GM12878 (cell line): ENCODE measurements at regions not wholly inside any gene's neighbourhood (a gene's known extent, or its start where the extent isn't known, plus 50 kb on each side); places are given as distances from the start of the nearest gene placed in this dataset.

Experiments used
- ATAC-seq: fragments of 200-7000 bp; cut with Tn5 transposase; 3 replicates; pipeline ENCODE4 v1.9.1; 2020; ENCODE audit warnings: mild to moderate bottlenecking, moderate library complexity
- BruUV-seq: library from RNA; stranded (reverse); fragments of 400-500 nt; replicated peaks from 2 replicates; lab custom pipeline; 2021; lab: Mats Ljungman, UMichigan
- CTCF ChIA-PET: fragments of 300-600 bp; sonication (Branson Sonifier 250); formaldehyde crosslinking; extraction: SDS; loops from one replicate; lab custom pipeline; 2021; ENCODE audit warnings: inconsistent platforms; lab: Yijun Ruan, JAX
- POLR2A ChIA-PET: fragments of 350-600 bp; formaldehyde crosslinking; extraction: SDS; loops from one replicate; lab custom pipeline; 2021; ENCODE audit warnings: inconsistent platforms; lab: Charles Lee
- RAD21 ChIA-PET: fragments of 300-600 bp; sonication (Branson Sonifier 250); formaldehyde crosslinking; loops from one replicate; lab custom pipeline; 2023; ENCODE audit warnings: antibody characterized with exemption; ENCODE audit not compliant: unreplicated experiment; lab: Charles Lee
- SMC1A ChIA-PET: fragments of 300-600 bp; sonication (Branson Sonifier 250); formaldehyde crosslinking; loops from one replicate; lab custom pipeline; 2023; ENCODE audit not compliant: unreplicated experiment, uncharacterized antibody; lab: Charles Lee
- DNase-seq: peaks from one replicate; pipeline ENCODE4 v3.0.0-alpha.2; 2011; ENCODE audit warnings: low read depth, low spot score
- FAIRE-seq: peaks from 3 replicates; lab custom pipeline; 2011; peaks lifted over from hg19 to GRCh38; lab: Jason Lieb, UNC
- H2AFZ ChIP-seq: 2 replicates; pipeline ENCODE4 v1.6.0; 2011; ENCODE audit warnings: low read depth, low read length, control low read depth; ENCODE audit not compliant: control insufficient read depth
- H3K27ac ChIP-seq: 2 replicates; pipeline ENCODE4 v1.5.1; 2011; ENCODE audit warnings: control low read depth; ENCODE audit not compliant: control insufficient read depth, insufficient read depth
- H3K27me3 ChIP-seq, 2 experiments: replicated peaks in 1 of 2; 2 replicates each; pipeline versions ENCODE4 v1.6.0 to v1.6.1; 2011; ENCODE audit warnings: low read length in 1 of 2; ENCODE audit not compliant: control insufficient read depth in 2 of 2, insufficient read depth in 2 of 2
- H3K36me3 ChIP-seq, 2 experiments: 2 replicates each; pipeline ENCODE4 v1.5.1; 2011; ENCODE audit warnings: low read length in 1 of 2; ENCODE audit not compliant: control insufficient read depth in 2 of 2, insufficient read depth in 2 of 2
- H3K4me1 ChIP-seq: 2 replicates; pipeline ENCODE4 v1.6.1; 2011; ENCODE audit warnings: mild to moderate bottlenecking, low read length, moderate library complexity, mixed read lengths; ENCODE audit not compliant: control insufficient read depth, insufficient read depth
- H3K4me2 ChIP-seq: 2 replicates; pipeline ENCODE4 v1.6.0; 2011; ENCODE audit warnings: control low read depth; ENCODE audit not compliant: control insufficient read depth, insufficient read depth
- H3K4me3 ChIP-seq: fragments of 200-600 bp; sonication (generic); 2 replicates; pipeline ENCODE4 v1.5.1; 2016
- H3K79me2 ChIP-seq: 2 replicates; pipeline ENCODE4 v1.6.0; 2011; ENCODE audit warnings: low read length; ENCODE audit not compliant: control insufficient read depth, insufficient read depth
- H3K9ac ChIP-seq: 2 replicates; pipeline ENCODE4 v1.8.0; 2011; ENCODE audit warnings: low read length, control low read depth, mixed read lengths; ENCODE audit not compliant: control insufficient read depth, insufficient read depth
- H3K9me3 ChIP-seq: replicated peaks from 3 replicates; pipeline ENCODE4 v1.5.1; 2011; ENCODE audit warnings: mild to moderate bottlenecking, low read length; ENCODE audit not compliant: control insufficient read depth, insufficient read depth
- H4K20me1 ChIP-seq: 2 replicates; pipeline ENCODE4 v1.6.0; 2011; ENCODE audit not compliant: control insufficient read depth, insufficient read depth
- E4F1 ChIP-seq: fragments of 450-650 bp; IDR thresholded peaks from 2 replicates; pipeline ENCODE4 v1.6.1; 2018; ENCODE audit warnings: borderline replicate concordance, mild to moderate bottlenecking; ENCODE audit not compliant: partially characterized antibody
- HDAC6 ChIP-seq: fragments of 200-600 bp; sonication (generic); IDR thresholded peaks from one replicate; pipeline ENCODE4 v1.8.0; 2017; ENCODE audit warnings: antibody characterized with exemption; ENCODE audit not compliant: unreplicated experiment
- POLR2AphosphoS2 ChIP-seq: IDR thresholded peaks from 2 replicates; pipeline ENCODE4 v1.6.1; 2011; ENCODE audit warnings: low read depth, mild to moderate bottlenecking, low read length, improper control_type of control experiment, moderate library complexity
- SMAD1 ChIP-seq: fragments of 450-650 bp; IDR thresholded peaks from 2 replicates; pipeline ENCODE4 v1.6.1; 2018; ENCODE audit warnings: mild to moderate bottlenecking, low read depth; ENCODE audit not compliant: partially characterized antibody
- ZNF207 ChIP-seq: fragments of 450-650 bp; IDR thresholded peaks from 2 replicates; pipeline ENCODE4 v1.6.1; 2014; ENCODE audit warnings: antibody characterized with exemption, mild to moderate bottlenecking, borderline replicate concordance
- ZNF592 ChIP-seq: fragments of 450-650 bp; IDR thresholded peaks from 2 replicates; pipeline ENCODE4 v1.6.1; 2017; ENCODE audit warnings: mild to moderate bottlenecking, moderate library complexity
- WGBS: methylation state at CpG from one replicate; pipeline ENCODE4 v1.1.6; 2016; ENCODE audit warnings: low lambda C conversion rate; ENCODE audit not compliant: insufficient replicate concordance, insufficient coverage; ENCODE audit errors: missing lambda C conversion rate; 5-methylcytosine and 5-hydroxymethylcytosine counted together
- in situ Hi-C: fragments of 300-500 bp; cut with MboI; formaldehyde crosslinking; loops from 9 replicates; pipeline ENCODE4 v1.14.3; 2018; ENCODE audit warnings: mixed read lengths
- intact Hi-C: fragments of 100-400 bp; cut with micrococcal nuclease; formaldehyde crosslinking; loops from one replicate; pipeline ENCODE4 v1.14.2; 2022; ENCODE audit not compliant: unreplicated experiment
- TF ChIP-seq, protein P1 (sequence below): fragments of 150-350 bp; IDR thresholded peaks from 2 replicates; pipeline ENCODE4 v1.6.1; 2016; ENCODE audit warnings: low read depth, low read length

- H3K79me2 ChIP-seq, result no peaks in the 10 kb centered on the region
- POLR2A ChIA-PET, result no interaction called here
- H4K20me1 ChIP-seq, result no peaks in the 10 kb centered on the region
- no peak overlapping the region for H2AFZ ChIP-seq
- BruUV-seq, result no TSS peak
- no peaks in the 10 kb centered on the region for H3K27me3 ChIP-seq
- no peaks in the 10 kb centered on the region for H3K36me3 ChIP-seq
- 65% methylated on average over 4 of the region's 13 CpGs for WGBS
- intact Hi-C loops, result no loop called here
- no peaks in the 10 kb centered on the region for H3K9me3 ChIP-seq
- no peak overlapping the region for H3K9ac ChIP-seq
- H3K4me2 ChIP-seq, result no peak overlapping the region
- no peak for DNase-seq
- no peak overlapping the region for H3K27ac ChIP-seq
- FAIRE-seq, result no peak
- no peaks in the 10 kb centered on the region for H3K4me1 ChIP-seq
- SMC1A ChIA-PET, result no interaction called here
- RAD21 ChIA-PET, result no interaction called here
- H3K4me3 ChIP-seq, result no peak overlapping the region
- CTCF ChIA-PET, result no interaction called here
- in situ Hi-C loops, result no loop called here
- no peak for ATAC-seq
- TF ChIP-seq E4F1 (no peak), SMAD1 (no peak), HDAC6 (no peak)
These were observed 92.7 kb downstream of the ZNF737 start for GRCh38 chr19:20472854-20473253.

- no peak overlapping the region for H2AFZ ChIP-seq
- WGBS, result 6% methylated on average over 4 of the region's 4 CpGs
- no peak overlapping the region for H3K27ac ChIP-seq
- ChIA-PET RAD21 (no interaction called here), SMC1A (no interaction called here), POLR2A (no interaction called here), CTCF (no interaction called here)
- H3K4me2 ChIP-seq, result no peak overlapping the region
- no peaks in the 10 kb centered on the region for H3K4me1 ChIP-seq
- no peaks in the 10 kb centered on the region for H3K27me3 ChIP-seq
- intact Hi-C loops, result no loop called here
- DNase-seq (no peak), FAIRE-seq (no peak), ATAC-seq (no peak)
- in situ Hi-C loops, result no loop called here
- no peaks in the 10 kb centered on the region for H4K20me1 ChIP-seq
- no peak overlapping the region for H3K9ac ChIP-seq
- no peak overlapping the region for H3K4me3 ChIP-seq
- BruUV-seq, result no TSS peak
- H3K9me3 ChIP-seq, result no peaks in the 10 kb centered on the region
- H3K79me2 ChIP-seq, result no peaks in the 10 kb centered on the region
- H3K36me3 ChIP-seq, result no peaks in the 10 kb centered on the region
- no peak for TF ChIP-seq HDAC6
- no peak for TF ChIP-seq ZNF207
- TF ChIP-seq ZNF592, result no peak
- TF ChIP-seq POLR2AphosphoS2, result no peak
- TF ChIP-seq, protein P1, sequence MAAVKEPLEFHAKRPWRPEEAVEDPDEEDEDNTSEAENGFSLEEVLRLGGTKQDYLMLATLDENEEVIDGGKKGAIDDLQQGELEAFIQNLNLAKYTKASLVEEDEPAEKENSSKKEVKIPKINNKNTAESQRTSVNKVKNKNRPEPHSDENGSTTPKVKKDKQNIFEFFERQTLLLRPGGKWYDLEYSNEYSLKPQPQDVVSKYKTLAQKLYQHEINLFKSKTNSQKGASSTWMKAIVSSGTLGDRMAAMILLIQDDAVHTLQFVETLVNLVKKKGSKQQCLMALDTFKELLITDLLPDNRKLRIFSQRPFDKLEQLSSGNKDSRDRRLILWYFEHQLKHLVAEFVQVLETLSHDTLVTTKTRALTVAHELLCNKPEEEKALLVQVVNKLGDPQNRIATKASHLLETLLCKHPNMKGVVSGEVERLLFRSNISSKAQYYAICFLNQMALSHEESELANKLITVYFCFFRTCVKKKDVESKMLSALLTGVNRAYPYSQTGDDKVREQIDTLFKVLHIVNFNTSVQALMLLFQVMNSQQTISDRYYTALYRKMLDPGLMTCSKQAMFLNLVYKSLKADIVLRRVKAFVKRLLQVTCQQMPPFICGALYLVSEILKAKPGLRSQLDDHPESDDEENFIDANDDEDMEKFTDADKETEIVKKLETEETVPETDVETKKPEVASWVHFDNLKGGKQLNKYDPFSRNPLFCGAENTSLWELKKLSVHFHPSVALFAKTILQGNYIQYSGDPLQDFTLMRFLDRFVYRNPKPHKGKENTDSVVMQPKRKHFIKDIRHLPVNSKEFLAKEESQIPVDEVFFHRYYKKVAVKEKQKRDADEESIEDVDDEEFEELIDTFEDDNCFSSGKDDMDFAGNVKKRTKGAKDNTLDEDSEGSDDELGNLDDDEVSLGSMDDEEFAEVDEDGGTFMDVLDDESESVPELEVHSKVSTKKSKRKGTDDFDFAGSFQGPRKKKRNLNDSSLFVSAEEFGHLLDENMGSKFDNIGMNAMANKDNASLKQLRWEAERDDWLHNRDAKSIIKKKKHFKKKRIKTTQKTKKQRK, result no peak
These were observed 94.2 kb downstream of the ZNF737 start for GRCh38 chr19:20471431-20471830.
